Stimulated activated naive CD4-positive, alpha-beta T cell treated with Interleukin-2 at 50 U/mL for 16 hours (primary cell): ENCODE measurements at regions not wholly inside any gene's neighbourhood (a gene's known extent, or its start where the extent isn't known, plus 50 kb on each side); places are given as distances from the start of the nearest gene placed in this dataset.
"Not testable (repeated sequence)": the region's sequence is repeated elsewhere in the genome, so short reads cannot be mapped to it uniquely, and the experiment has no call there.

Source experiments
- DNase-seq: peaks from one replicate; lab custom pipeline; 2025; lab: John Stamatoyannopoulos, UW

DNA sequence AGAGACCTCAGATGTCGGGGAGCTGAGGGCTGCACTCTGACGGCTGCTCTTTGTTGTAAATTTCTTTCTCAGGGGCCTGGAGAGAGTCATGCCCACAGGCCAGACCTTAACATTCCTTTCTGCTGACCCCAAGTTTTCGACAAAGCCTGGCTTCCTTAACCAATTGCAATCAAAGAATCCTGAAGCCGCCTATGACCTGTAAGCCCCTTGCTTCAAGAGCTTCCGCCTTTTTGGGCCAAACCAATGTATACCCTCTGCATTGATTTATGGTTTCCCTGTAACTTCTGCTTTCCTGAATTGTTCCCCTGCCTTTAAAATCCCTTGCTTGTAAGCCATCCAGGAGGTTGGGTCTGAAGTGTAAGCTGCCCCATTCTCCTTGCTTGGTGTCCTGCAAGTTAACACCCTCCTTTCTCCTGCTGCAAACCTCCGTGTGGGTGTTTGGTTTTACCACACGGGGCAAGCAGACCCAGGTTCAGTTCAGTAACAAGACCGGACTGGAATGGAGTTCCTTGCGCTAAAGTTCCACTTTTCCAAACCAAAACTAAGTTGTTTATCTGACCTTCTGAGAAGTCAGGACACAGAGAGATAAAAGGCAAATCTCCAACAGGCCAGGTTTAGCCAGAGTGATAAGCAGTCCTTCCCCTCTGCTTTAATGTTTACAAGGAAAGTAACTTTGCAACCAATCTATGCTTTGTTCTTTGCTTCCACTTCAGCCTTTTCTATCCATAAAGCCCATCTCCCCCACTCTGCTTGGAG is 141.6 kb downstream of the KCNJ12 start:
- DNase-seq: no peak

DNA sequence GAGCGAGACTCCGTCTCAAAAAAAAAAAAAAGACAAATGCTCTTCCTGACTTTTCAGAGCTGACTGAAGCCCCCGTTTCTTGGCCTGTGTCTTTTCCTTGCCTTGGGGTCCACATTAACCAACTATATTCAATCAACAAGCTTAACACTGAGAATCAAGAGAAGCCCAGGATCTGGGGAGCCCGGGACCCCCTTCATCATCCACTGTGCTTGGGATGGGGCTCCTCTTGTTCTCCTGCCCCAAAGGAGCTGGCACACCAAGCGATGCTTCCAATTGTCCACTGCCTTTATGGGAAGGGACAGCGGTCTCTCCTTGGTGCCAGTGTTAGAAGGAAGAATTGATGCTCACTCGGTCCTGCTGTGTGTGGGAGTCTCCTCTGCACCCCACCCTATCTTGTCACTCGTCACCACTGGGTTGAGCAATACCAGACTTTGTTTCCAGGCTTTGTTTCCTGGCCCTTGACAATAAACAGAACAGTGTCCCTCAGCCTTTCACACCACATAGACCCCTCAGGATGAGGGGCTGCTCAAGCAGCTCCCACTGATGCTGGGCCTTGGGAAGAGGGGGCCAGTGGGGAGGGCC is 146.7 kb downstream of the KCNJ12 start:
- DNase-seq: no peak

DNA sequence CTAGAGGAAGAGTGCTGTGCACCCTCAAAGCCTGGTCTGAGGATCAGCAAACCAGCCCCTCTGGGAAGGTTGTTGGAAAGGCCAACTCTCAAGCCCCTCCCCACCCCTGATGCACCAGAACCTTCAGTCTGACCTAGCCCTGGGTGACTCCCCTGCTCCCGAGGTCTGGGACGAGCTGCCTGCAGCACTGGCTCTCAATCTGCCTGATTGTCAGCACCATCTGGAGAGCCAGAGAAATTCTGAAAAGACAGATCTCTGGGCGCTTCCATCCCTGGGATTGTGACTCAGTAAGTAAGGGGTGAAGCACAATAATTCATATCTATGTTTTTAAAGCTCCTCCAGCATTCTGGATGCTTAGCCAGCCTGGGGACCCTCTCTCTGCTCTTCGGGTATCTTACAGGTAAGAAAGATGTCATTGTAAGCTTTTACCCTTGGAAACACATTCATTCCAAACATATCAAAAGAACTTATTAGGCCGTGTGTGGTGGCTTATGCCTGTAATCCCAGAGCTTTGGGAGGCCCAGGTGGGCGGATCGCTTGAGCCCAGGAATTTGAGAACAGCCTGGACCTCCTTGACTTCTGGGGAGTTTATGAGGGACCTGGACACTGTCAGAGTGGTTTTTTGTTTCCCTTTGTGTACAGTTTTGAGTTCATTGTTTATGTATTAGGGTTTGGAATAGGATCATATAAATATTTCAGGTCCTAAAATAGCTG is 147.5 kb downstream of the KCNJ12 start:
- DNase-seq: no peak

- DNase-seq: no peak
These were observed 148.0 kb downstream of the KCNJ12 start for GRCh38 chr17:21524211-21524591.

- no peak for DNase-seq
These were observed 149.4 kb downstream of the KCNJ12 start for GRCh38 chr17:21525464-21526130.

- DNase-seq: no peak
These were observed 152.0 kb downstream of the KCNJ12 start for GRCh38 chr17:21528031-21528695.

GRCh38 chr17:21530311-21530710 is 154.2 kb downstream of the KCNJ12 start:
- no peak for DNase-seq

DNA sequence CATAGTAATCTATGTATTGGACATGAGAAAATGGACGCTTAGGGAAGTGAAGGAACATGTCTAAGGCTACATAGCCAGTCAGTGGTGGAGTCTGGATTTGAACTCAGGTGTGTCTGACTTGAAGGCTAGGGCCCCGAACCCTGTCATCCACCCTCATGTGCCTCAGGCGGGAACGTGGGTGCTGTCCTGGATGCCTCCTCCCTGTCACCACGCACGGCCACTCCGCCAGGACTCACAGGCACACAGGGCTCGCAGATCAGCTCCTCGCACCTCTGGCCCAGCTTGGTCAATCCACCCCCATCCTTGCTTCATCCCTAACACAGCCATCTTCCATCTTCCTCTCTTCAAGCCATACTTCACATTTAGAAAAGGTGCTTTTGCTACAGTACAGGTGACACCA is 154.7 kb downstream of the KCNJ12 start:
- no peak for DNase-seq

GRCh38 chr17:21532763-21533385 is 156.7 kb downstream of the KCNJ12 start:
- no peak for DNase-seq

DNA sequence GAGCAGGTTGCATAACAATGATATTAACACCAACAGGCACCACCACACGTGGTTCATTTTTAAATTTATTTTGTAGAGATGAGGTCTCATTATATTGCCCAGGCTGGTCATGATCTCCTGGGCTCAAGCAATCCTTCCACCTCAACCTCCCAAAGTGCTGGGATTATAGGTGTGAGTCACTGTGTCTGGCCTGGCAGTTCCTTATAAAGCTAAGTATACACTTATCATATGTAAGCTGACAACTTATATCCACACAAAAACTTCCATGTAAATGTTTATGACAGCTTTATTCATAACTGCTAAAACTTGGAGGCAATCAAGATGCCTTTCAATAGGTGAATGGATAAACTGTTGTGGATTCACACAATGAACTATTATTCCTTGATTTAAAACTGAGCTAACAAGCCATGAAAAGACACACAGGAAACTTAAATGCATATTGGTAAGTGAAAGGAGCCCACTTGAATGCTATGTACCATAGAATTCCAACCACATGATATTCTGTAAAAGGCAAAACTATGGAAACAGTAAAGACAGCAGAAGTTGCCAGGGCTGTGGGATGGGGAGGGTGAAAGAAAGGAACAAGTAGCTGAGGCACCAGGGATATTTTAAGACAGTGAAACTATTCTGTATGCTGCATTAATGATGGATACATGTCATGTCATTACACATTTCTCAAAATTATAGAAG is 156.5 kb upstream of the KCNJ18 start:
- DNase-seq: no peak

GRCh38 chr17:21537302-21537701 is 155.0 kb upstream of the KCNJ18 start:
- DNase-seq: no peak

DNA sequence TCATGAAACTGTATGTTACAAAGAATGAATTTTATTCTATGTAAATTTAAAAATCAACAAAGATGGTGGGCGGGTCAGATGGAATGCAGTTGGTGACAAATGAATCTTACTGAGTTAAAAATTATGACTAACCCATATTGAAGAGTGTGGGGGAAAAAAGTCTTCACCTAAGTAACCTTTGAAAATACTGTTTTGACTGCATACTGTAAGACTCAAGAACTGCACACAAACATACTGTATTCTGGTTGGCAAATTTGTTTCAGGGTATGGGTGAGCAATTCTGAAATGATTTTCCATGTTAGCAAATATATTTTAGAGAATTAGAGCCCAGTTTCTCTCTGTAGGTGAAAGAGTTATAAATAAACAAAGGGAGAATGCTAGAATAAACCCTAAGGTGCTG is 153.7 kb upstream of the KCNJ18 start:
- no peak for DNase-seq

DNA sequence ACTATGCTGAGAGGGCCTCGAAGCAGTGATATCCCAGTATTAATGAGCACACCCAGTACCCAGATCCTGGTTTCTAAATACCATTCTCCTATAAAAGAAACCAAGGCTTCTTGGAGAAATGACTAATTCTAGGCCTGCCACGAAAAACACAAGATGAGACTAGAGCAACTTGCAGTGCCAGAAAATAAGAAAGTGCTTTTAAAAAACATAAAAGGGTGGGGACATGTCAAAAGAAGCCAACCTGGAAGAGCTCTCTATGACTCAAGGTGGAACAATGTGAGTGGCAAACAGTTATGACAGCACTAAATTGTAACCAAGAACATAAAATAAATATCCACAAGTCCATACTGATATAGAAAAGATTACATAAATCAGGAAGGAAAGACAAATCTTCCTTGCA is 153.2 kb upstream of the KCNJ18 start:
- DNase-seq: no peak

DNA sequence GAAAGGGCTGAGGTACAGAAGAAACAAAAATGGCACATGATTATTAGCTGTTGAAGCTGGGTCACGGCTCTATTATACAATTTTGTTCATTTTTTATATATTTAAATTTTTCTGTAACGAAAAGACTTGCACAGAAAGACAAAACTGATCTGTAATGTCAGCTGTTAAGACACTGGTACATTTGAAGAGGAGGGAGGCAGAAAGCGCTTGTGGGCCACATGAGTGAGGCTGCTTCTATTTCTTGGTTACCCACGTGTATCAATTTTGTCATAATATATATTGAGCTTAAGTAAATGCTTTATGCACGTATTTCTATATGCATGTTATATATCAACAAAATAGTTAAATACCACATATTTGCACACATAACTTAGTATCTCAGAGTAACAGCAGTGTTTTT is 151.8 kb upstream of the KCNJ18 start:
- DNase-seq: no peak

- DNase-seq: no peak
These were observed 150.3 kb upstream of the KCNJ18 start for GRCh38 chr17:21542070-21542469.

- no peak for DNase-seq
These were observed 149.3 kb upstream of the KCNJ18 start for GRCh38 chr17:21542991-21543390.

GRCh38 chr17:21545064-21545463 is 147.3 kb upstream of the KCNJ18 start:
- no peak for DNase-seq

GRCh38 chr17:21548236-21548635 is 144.1 kb upstream of the KCNJ18 start:
- no peak for DNase-seq

DNA sequence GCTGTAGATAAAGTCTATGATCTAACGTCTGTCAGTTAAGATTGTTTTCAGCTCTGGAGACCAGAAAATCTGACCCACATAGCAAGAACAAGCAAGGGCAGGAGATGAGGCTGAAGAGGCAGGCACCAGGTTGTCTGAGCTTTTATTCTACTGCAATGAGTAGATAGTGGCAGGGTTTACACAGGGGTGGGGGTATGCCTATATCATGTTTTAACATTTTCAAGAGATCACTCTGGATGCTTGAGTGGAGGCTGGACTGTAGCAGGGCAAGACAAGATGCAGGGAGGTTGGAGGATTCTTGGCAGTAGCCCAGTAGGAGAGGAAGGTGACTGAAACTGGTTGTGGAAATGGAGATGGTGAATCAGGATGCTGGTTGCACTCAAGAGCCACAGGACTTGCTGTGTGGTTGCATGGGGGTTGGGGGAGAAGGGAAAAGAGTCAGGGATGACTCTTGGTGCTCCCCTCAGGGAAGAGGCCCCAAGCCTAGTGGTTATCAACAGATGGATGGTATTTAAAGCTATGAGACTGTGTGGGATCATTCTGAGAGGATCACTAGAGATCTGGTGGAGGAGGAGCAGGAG is 143.1 kb upstream of the KCNJ18 start:
- no peak for DNase-seq

GRCh38 chr17:21550031-21550430 is 142.3 kb upstream of the KCNJ18 start:
- not testable (repeated sequence) for DNase-seq
